Gastroesophageal sphincter (tissue), 4 donors: ENCODE measurements at regions not wholly inside any gene's neighbourhood (a gene's known extent, or its start where the extent isn't known, plus 50 kb on each side); places are given as distances from the start of the nearest gene placed in this dataset.

ENCODE experiments used
- ATAC-seq: fragments of 150-250 bp; one replicate; pipeline ENCODE4 v1.9.1; 2016; ENCODE audit warnings: mild to moderate bottlenecking, moderate library complexity
- H3K27ac ChIP-seq, 4 donors: fragments of 200-600 bp; sonication (generic) in 3 of 4; 1 replicate in 3 of 4; 2 replicates in 1 of 4; pipeline ENCODE4 v1.5.1; 2016 to 2019
- H3K27me3 ChIP-seq: fragments of 200-600 bp; sonication (generic); one replicate; pipeline ENCODE4 v1.5.1; 2019
- H3K36me3 ChIP-seq, 2 donors: fragments of 200-600 bp; sonication (generic); one replicate each; pipeline ENCODE4 v1.5.1; 2019; ENCODE audit warnings: control low read depth in 1 of 2
- H3K4me1 ChIP-seq, 3 donors: fragments of 200-600 bp; sonication (generic); 1 replicate in 2 of 3; 2 replicates in 1 of 3; pipeline ENCODE4 v1.5.1; 2016 to 2019; ENCODE audit warnings: control low read depth in 2 of 3
- H3K4me3 ChIP-seq, 2 donors: fragments of 200-600 bp; sonication (generic); one replicate each; pipeline ENCODE4 v1.5.1; 2019; ENCODE audit warnings: mild to moderate bottlenecking in 1 of 2, moderate library complexity in 1 of 2
- H3K9me3 ChIP-seq, 3 donors: fragments of 200-600 bp; sonication (generic); one replicate each; pipeline ENCODE4 v1.5.1; 2017 to 2019; ENCODE audit warnings: control low read depth in 2 of 3
- EP300 ChIP-seq: sonication (generic); formaldehyde crosslinking; IDR thresholded peaks from one replicate; pipeline ENCODE4 v1.6.1; 2017; ENCODE audit warnings: antibody characterized with exemption, mild to moderate bottlenecking
- POLR2A ChIP-seq, 2 donors: fragments of 450-650 bp; IDR thresholded peaks; one replicate each; pipeline ENCODE4 v1.6.1; 2017; ENCODE audit warnings: antibody characterized with exemption in 2 of 2, mild to moderate bottlenecking in 2 of 2, moderate library complexity in 1 of 2
- POLR2AphosphoS5 ChIP-seq: sonication (generic); formaldehyde crosslinking; IDR thresholded peaks from one replicate; pipeline ENCODE4 v1.6.1; 2017; ENCODE audit warnings: antibody characterized with exemption
- WGBS, 2 donors: methylation state at CpG; one replicate each; pipeline ENCODE4 v1.1.5; 2018; ENCODE audit warnings: low coverage in 1 of 2; 5-methylcytosine and 5-hydroxymethylcytosine counted together
- TF ChIP-seq, protein P1 (sequence below), 4 experiments: fragments of 200-600 bp in 2 of 4; fragments of 450-650 bp in 2 of 4; sonication (generic) in 1 of 4; IDR thresholded peaks; one replicate each; pipeline ENCODE4 v1.5.1; 2017 to 2019; ENCODE audit warnings: antibody characterized with exemption in 4 of 4, mild to moderate bottlenecking in 2 of 4, moderate library complexity in 2 of 4

DNA sequence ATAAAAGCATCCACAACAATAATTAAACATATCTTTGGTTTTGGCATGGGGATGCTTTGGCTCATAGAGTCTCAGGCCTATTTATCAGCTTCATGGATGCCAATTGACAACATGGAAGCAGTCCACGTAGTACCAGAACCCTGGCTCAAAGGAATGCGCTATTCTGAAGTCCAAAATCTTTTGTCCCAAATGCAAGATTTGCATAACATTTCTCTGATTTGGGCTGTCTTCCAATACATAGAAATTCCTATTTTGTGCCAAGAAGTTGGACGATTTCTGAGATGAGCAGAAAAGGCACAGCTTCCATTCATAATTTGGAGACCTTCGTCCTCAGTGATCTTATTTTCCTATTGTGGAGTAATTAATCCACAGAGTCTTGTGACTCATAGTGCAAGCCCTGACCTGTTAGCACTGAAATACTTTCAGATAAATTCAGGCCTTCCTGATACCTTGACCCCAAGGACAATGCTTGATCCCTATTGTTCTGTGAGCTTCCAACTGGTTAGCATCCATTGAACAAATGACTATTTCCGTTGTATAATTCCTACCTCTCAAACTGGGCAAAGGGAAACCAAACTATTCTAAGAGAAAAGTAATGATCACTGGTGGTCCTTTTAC is 78.4 kb upstream of the CDH11 start:
- Histone ChIP-seq H3K27ac (no peak overlapping the region), H3K27me3 (no peaks in the 10 kb centered on the region), H3K9me3 (no peaks in the 10 kb centered on the region), H3K4me3 (no peak overlapping the region), H3K36me3 (no peaks in the 10 kb centered on the region), H3K4me1 (peaks cover 0 to 17% (median 0%) of the 10 kb centered on the region in 3 donors)
- WGBS, 2 donors: 63 to 69% methylated on average over 5 of the region's 5 CpGs
- TF ChIP-seq, protein P1, sequence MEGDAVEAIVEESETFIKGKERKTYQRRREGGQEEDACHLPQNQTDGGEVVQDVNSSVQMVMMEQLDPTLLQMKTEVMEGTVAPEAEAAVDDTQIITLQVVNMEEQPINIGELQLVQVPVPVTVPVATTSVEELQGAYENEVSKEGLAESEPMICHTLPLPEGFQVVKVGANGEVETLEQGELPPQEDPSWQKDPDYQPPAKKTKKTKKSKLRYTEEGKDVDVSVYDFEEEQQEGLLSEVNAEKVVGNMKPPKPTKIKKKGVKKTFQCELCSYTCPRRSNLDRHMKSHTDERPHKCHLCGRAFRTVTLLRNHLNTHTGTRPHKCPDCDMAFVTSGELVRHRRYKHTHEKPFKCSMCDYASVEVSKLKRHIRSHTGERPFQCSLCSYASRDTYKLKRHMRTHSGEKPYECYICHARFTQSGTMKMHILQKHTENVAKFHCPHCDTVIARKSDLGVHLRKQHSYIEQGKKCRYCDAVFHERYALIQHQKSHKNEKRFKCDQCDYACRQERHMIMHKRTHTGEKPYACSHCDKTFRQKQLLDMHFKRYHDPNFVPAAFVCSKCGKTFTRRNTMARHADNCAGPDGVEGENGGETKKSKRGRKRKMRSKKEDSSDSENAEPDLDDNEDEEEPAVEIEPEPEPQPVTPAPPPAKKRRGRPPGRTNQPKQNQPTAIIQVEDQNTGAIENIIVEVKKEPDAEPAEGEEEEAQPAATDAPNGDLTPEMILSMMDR (IDR thresholded peaks at IDR 0.05): no peak
- TF ChIP-seq EP300: no peak
- no peak for TF ChIP-seq POLR2A (IDR thresholded peaks at IDR 0.05)
- TF ChIP-seq POLR2AphosphoS5: no peak
- ATAC-seq: no peak

DNA sequence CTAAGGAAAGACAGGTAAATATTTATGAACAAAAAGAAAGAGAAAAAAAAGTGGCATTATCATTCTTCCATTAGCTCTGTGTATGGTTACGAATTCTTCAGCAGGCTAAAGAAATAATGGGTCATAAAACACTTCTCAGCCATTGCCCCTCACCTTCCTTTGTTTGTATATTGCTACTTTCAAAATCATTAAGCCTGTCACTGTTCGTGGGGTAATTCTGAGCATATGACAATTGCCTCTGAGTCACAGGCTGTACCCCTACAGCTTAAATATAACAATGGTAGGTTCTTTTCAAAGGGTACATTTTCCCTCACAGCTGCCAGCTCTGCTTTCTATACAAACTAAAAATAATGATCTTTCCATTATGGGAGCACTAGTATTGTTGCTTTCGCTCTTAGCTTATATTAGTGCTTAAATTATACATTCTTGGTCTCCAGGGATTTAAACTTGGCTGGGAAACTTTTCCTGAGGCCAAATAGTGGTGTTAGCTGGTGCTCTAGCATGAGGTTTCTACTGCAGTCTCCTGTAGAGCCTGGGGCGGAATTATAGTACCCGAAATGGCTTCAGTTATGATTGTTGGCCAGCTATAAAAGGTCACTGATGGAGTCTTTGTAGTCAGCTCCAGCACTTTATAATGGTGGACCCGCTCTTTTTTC is 74.7 kb upstream of the CDH11 start:
- H3K9me3 ChIP-seq: no peaks in the 10 kb centered on the region
- peaks cover 0 to 17% (median 0%) of the 10 kb centered on the region in 3 donors for H3K4me1 ChIP-seq
- no peaks in the 10 kb centered on the region for H3K27me3 ChIP-seq
- no peak overlapping the region for H3K27ac ChIP-seq
- no peak for ATAC-seq
- 16 to 25% methylated on average over 5 to 6 of the region's 6 CpGs for WGBS, 2 donors
- no peak overlapping the region for H3K4me3 ChIP-seq
- no peaks in the 10 kb centered on the region for H3K36me3 ChIP-seq
- TF ChIP-seq POLR2A (IDR thresholded peaks at IDR 0.05): no peak
- TF ChIP-seq EP300: no peak
- TF ChIP-seq, protein P1 (IDR thresholded peaks at IDR 0.05): no peak
- TF ChIP-seq POLR2AphosphoS5: no peak

DNA sequence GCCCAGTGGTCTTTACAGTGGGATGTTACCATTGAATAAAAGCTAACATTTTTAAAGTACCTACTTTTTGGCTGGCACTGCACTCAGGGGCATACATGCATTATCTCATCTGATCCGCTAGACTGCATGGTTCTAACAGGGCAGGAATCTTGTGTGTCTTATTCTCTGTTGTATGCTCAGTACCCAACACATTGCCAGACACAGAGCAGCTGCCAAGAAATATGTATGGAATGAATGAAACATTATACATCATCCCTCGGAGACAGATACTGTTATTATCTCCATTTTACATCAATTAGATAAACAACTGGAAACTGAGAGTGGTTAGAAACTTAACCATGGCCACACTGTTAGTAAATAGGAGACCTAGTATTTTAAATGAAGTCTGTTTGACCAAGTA is 74.1 kb upstream of the CDH11 start:
- 31 to 55% methylated on average over 2 of the region's 2 CpGs for WGBS, 2 donors
- Histone ChIP-seq H3K4me3 (no peak overlapping the region), H3K27me3 (no peaks in the 10 kb centered on the region), H3K36me3 (no peaks in the 10 kb centered on the region), H3K27ac (no peak overlapping the region), H3K9me3 (no peaks in the 10 kb centered on the region), H3K4me1 (peaks cover 0 to 17% (median 0%) of the 10 kb centered on the region in 3 donors)
- no peak for ATAC-seq
- TF ChIP-seq POLR2AphosphoS5 (no peak), EP300 (no peak), POLR2A (IDR thresholded peaks at IDR 0.05) (no peak)
- TF ChIP-seq, protein P1 (IDR thresholded peaks at IDR 0.05): no peak

DNA sequence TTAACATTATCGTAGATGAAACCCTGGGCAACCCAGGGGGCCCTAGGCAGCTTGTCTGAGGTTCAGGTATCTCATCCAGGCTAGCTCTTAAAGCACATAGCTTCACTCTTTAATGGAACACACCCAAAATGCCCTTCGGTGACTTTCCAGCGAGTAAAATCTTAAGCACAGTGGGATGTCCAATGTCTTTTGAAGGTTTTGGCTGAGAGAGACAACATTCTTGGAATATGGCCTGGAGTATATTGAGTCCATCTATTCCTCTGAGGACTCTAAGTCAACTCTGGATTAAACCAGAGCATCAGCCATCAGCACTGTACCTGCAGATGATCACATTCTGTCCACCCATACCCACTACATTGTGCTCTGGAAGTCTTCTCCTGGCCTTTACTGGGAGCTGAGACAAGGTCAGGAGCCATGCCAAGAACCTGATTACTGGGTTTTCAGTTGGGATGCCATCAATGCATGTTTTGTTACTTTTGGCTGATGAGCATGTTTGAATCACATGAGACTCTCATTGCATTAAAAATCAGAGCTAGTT is 63.4 kb upstream of the CDH11 start:
- WGBS, 2 donors: 38 to 47% methylated on average over 3 of the region's 3 CpGs
- Histone ChIP-seq H3K27ac (no peak overlapping the region), H3K4me3 (no peak overlapping the region), H3K9me3 (no peaks in the 10 kb centered on the region), H3K36me3 (no peaks in the 10 kb centered on the region), H3K4me1 (no peaks in the 10 kb centered on the region), H3K27me3 (no peaks in the 10 kb centered on the region)
- ATAC-seq: no peak
- TF ChIP-seq POLR2AphosphoS5 (no peak), EP300 (no peak), POLR2A (IDR thresholded peaks at IDR 0.05) (no peak)
- TF ChIP-seq, protein P1 (IDR thresholded peaks at IDR 0.05): no peak

- ATAC-seq: no peak
- Histone ChIP-seq H3K9me3 (no peaks in the 10 kb centered on the region), H3K27me3 (no peaks in the 10 kb centered on the region), H3K4me1 (peaks cover 0 to 2% (median 0%) of the 10 kb centered on the region in 3 donors), H3K27ac (no peak overlapping the region), H3K36me3 (no peaks in the 10 kb centered on the region), H3K4me3 (no peak overlapping the region)
- WGBS, 2 donors: 58 to 61% methylated on average over 4 of the region's 4 CpGs
- no peak for TF ChIP-seq POLR2AphosphoS5
- TF ChIP-seq POLR2A (IDR thresholded peaks at IDR 0.05): no peak
- no peak for TF ChIP-seq EP300
- TF ChIP-seq, protein P1 (IDR thresholded peaks at IDR 0.05): no peak
Observed at GRCh38 chr16:65181071-65181561, 59.3 kb upstream of the CDH11 start.
